HG03571 (cell line): ENCODE measurements at regions not wholly inside any gene's neighbourhood (a gene's known extent, or its start where the extent isn't known, plus 50 kb on each side); places are given as distances from the start of the nearest gene placed in this dataset.

Experiments
- ATAC-seq: cut with Tn5 transposase; IDR thresholded peaks from one replicate; pipeline ENCODE4 v1.9.1; 2021; ENCODE audit not compliant: unreplicated experiment

DNA sequence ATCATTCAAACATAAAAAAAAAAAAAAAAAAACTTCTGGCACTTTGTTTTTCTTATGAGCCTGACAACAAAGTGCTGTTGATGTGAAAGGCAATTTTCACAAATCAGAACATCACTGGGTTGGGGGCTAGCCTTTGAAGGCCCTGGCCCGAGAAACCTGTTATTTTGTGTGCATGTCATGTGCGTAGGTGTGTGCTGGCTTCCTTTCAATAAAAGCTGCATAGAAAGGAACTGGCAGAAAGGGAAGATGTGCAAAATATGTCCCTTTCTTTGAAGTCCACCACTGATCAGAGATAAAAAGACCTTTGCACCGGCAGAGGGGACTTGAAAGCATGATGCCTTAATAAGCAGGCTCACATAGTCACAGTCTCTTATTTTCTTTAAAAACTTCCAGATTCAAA, 170.8 kb upstream of the RASGEF1B start:
- no peak for ATAC-seq

DNA sequence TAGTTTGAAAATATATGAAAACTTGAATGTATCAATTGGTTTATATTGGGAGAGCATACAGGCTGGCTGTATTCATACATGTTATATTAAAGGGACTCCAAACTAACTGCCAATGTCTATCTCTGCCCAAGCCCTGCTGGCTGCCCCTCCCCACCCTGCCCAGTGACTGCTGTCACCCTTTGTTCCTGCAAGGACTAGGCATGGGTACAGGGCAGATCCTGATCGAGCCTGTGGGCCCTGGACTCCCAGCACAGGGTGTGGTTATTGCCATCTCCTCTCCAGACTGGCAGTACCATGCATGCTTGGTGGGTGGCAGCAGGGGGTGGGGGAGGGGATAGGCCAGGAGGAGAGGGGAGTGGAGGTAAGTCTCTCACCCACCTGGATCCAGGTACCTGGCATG, 167.5 kb upstream of the RASGEF1B start:
- ATAC-seq = no peak

DNA sequence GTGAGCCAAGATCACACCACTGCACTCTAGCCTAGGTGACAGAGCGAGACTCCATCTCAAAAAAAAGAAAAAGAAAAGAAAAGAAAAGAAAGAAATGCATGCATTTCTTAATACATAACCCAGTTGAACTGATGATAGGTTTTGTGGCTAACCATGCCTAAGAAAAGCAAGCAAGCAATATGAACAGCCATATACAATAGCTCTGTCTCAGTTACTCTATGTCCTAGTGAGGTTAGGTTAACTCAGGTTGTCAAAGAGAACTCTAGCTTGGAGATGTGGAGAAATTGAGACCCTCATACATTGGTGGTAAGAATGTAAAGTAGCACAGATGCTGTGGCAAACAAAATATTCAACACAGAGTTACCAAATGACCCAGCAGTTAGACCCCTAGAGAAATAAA, 167.0 kb upstream of the RASGEF1B start:
- no peak for ATAC-seq

DNA sequence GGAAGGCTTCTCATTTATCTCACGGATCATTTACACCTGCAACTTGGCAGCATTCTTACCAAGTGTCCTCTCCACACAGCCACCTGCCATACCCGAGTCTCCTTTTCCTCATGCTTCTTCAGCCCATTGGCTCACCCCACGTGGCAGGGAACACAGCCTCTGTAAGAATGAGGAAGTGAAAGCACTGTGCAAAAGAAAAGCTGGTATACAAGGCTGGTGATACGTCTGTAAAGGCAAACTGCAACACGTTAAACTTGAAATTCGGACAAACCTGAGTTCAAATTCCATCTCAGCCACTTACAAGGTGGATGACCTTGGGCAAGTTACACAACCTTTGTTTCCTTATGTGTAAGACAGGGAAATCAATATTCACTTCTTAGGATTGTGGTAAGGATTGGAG, 164.0 kb upstream of the RASGEF1B start:
- peak; percentile 95 for ATAC-seq

DNA sequence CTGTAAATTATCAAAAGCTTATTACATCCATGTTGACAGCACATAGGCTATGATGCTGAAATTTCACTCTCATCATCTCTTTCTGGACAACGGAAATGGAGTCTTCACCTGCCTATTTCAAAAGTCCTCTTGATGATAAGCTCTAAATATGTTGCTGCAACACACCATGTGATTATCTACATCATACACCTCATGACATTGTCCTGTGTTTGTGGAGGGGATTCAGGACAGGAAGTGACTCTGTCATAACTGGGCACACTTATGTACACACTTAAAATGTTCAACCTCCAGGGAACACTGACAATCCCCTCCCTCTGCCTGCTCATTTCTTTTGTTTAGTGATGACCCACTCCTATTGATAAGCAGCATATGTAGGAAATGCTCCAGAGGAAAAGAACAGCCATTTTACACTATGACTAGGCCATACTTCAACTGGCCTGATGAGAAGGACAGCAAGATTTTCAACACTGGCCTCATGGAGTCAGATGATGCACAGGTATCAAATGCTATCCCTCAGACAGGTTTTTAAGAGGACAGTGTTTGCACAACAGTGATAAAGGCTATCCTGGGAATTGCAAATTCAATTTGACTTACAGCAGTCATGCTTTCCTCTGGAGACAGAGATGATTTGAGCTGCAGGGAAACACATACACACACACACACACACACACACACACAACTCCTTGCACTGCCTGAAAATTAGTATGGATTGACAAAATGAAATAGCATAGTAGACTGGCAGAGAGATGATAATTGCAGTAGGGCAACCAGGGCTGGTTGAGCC, 163.3 kb upstream of the RASGEF1B start:
- ATAC-seq = no peak

DNA sequence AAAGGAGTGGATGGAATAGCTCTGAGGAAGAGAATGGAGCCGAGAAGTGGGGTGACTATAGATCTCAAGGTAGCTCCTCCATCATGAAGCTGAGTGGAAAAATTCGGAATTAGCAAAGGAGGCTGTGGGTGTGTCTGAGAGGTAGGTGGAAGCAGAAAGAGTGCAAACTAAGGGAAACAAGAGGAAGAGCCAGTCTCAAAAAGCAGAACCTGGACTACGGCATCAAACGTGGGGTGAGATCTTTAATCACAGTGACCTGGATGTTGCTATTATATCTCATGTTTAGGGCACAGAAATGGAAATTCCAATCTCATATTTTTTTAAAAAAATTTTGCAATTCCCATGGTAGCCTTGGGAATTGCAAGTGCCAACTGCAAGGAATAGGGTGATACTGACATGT, 162.5 kb upstream of the RASGEF1B start:
- ATAC-seq = no peak

DNA sequence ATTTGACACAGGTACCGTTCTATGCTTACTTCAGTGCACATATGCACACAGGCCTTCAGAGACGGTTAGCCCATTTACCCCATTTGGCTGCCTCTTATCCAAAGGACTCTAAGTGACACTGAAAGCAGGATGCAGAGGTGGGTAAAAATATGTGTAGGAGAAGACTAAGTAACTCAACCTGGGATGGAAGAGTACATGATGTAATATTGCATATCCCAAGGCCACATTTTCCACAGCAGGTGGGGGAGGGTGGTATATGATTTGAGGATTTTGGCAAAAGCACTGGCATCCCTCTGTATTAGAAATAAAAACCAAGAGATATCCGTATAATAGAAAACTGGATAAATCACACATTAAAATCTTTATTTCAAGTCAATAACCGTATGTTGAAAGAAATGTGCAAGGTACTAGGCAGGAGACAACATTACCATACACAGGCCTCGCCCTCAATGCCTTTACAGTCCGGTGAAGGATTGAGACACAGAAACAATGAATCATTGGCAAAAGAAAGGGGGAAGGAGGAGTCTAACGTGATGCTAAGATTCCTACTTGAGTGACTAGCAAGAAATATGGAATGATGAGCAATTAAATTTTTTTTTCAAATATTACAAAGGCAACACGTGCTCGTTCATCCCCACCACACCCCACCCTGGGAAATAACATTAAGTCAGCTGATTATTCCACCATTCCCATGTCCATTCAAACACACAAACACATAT, 161.0 kb upstream of the RASGEF1B start:
- no peak for ATAC-seq

DNA sequence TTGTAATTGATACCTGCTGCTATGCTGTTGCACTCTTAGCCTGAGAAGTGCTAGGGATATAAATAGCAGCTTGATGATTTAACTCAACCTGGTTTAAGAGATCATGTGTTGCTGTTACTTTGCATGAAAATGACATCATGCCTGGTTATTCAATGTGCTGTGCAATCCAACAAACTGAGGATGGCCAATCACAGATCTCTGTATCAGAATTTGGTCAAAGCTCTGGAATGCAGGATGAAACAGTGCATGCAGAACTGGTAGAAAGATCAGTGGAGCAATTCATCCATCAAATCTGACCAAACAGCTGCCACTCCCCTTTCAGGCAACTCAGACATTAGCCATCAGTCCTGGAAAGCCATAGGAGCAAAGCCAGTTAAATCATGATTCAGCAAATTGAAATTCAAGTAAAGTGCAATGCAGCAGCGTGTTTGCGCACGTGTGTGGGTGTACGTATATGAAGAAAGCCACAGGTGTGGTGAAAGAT, 160.3 kb upstream of the RASGEF1B start:
- ATAC-seq = no peak

DNA sequence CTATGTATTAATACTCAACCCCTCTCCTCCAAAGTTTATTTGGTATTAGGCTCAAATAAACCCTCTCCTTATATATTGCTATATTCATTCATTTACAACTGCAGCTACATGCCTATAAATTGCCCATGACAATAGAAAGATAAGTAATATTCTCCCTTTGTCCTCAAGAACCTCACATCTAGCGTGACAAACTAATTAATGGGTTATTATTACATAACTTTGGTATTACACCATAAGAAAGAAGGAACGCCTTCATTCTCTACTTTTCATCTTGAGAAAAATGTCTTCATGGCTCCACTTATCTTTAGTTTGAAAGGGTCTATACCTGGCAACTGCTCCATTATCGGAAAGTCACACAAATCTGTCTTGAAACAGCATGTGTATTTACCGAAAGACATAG, 157.7 kb upstream of the RASGEF1B start:
- no peak for ATAC-seq

DNA sequence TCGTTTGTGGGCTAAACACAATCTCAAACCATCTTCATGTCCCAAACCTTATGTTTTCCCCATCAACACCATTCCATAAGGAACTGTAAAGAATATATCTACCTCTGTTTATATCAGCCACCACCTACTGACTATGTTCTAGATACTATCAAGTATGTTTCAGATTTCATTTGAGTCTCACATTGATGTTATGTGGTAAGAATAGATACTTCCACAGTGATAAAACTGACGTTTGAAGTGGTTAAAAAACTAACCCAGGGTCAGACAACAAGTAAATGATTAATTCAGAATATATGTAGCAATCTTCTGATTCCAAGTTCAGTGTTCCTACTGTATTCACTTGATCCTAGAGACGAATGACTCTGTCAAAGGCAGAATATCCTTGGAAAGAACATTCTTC, 156.8 kb upstream of the RASGEF1B start:
- peak; percentile 43 for ATAC-seq

DNA sequence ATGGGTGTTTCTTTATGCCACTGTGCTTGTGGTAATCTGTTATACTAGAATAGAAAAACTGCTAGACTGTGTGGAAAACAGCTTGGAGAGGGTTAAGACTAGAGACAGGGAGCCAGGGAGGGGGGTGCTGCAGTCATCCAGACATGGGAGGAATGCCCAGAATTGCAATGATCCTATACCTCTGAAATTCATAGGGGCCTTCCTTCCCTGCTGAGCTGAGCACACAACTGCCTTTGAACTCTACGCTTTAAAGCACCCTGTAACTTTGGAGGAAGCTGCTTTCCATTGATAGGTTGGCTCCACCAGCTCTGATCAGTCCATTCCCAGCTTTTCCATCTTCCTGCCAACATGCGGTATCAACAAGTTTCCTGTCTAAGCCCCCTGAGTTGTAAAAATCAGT, 155.9 kb upstream of the RASGEF1B start:
- no peak for ATAC-seq

DNA sequence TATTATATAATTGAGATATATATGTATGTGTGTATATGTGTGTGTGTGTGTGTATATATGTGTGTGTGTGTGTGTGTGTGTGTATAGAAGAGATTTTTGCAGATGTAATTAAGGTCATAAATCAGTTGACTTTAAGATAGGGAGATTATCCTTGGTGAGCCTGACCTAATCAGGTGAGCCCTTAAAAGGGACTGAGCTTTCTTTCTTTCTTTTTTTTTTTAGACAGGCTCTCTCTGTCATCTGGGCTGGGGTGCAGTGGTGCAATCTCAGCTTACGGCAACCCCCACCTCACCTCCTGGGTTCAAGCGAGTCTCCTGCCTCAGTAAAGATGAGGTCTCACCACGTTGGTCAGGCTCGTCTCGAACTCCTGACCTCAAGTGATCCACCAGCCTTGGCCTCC, 155.1 kb upstream of the RASGEF1B start:
- ATAC-seq = no peak

DNA sequence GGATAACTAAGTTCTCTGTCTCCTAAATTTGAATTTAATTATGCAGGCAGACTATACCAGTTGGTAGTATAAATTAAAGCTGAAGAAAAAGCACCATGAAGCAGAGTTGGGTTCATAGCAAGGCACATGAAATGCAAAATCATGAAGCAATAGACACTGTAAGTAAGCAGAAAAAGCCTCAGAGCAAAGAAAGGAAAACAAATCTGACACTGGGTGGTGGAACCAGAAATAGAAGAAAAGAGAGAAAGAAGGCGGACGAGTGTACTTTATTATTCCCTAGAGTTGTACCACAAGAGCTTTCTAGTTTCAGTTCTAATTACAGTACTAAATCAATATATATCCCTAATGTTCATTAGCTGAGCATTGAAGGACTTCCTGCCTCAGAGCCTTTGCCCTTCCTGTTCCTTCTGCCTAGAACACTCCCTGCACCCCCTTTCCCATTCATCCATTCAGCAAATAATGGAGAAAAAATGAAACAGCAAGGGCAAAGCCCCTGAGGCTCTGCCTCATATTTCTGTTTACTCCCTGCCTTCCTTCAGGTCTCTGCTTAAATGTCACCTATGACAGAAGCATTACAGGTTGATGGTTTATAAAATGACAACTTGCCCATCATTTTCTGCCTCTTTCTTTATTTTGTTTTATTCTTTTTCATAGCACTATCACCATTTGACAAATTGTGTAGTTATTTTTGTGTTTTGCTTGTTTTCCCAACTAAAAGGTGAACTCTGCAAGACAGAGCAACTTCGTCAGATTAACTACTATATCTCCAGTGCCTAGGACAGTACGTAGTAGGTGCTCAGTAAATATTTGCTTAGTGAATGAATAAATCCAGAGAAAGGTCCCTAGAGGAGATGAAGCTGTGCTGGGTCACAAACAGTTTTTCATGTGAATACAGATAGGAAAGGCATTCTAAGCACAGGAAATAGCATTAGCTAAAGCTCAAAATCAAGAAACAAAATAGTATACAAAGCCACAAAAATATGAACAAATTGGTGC, 154.0 kb upstream of the RASGEF1B start:
- no peak for ATAC-seq

DNA sequence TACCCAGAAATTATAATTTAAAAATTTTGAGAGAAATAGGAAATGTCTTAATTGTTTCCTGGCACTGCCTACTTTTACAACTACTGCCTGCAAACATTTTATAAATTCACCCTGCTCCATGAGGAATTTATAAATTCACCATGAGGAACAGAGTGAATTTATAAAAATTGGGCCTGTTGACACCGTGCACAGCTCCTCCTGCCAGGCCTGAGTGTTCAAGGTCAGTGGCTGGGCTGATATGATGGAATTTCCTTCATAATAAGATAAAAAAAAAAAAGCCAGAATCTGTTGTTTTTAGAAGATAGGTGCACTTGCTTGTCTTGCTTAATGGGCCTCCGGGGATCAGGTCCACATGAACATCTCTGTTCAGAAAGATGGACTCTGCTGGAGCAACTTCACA, 151.7 kb upstream of the RASGEF1B start:
- ATAC-seq = no peak

DNA sequence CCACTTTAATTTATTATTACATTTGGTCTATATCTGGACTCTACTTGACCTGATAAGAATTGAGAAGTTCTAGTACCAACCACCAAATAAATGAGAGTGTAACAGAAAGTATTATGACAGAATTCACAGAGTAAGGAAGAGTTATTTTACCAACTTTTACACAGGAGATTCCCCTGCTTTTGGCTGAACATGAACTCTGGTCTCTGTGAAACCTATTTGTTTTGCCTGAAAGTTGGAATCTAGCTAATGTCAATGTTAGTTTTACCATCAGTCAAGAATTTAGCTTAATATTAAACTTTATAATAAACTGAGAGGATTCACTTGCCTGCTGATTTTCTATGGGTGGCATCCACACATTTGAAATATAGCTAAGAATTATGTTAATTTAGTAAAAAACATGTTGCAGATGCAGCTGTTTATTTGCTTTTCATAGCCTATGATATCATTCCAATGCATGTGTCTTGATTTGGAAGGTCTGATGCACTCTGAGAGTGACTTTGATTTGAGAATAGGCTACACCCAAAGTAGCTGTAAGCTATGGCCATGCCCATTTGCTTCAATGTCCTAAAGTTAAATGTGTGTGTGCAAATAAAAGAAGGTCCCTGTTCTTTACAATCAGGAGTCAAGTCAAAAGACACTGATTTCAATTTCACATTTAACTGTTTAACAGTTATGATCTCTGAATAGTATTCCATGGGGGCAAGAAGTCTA, 150.9 kb upstream of the RASGEF1B start:
- ATAC-seq = no peak

DNA sequence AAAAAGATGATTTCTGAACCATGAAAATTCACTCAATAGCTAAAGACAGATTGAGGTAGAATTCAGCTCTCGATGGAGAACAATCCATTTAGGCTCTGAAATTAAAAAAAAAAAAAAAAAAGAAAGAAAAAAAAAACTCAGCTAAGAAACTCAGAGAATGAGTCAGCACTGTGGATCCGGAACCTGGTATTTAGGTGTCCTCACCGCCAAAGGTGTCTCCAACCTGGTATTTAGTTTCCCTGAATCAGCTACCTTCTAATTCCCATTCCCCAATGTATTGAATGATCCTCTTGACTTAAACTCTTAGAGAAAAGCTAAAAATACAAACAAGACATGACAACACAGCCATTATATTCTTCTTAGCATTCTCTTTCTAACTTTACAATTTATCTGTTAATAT, 150.3 kb upstream of the RASGEF1B start:
- no peak for ATAC-seq

DNA sequence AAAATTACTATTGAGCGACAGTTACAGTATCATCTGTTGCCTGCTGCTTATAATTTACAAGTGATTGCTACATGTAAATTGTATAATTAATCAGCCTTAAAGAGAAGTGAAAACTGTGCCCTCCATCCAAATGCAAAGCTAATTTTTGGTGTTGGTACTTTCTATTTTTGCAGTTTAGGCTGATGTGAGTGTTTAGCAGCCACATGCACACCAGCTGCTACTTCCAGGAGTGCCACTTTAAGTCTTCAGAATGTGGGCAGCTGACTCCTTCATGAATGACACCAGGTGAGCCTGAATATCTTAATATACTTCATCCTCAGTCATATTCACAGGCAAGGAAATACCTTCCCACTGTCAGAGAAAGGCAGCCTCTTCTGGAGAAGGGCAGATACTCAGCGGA, 149.8 kb upstream of the RASGEF1B start:
- ATAC-seq = no peak

DNA sequence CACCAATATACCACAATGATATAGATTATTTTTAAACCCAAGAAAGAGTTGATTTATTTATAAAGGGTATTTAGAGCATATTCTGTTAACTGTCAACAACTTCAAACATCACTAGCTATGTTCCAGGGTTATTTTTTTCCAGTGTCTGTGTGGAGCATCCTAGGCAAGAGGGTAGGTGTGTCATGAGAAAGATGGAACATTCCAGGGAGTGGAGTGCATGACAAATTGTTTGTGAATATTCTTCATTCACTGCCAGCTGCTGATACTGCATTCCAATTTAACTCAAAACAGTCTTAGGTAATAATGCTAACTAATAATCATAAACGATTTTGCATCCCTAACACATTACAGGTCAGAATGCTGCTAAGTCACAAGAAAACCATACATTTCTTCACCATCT, 148.7 kb upstream of the RASGEF1B start:
- ATAC-seq = no peak

DNA sequence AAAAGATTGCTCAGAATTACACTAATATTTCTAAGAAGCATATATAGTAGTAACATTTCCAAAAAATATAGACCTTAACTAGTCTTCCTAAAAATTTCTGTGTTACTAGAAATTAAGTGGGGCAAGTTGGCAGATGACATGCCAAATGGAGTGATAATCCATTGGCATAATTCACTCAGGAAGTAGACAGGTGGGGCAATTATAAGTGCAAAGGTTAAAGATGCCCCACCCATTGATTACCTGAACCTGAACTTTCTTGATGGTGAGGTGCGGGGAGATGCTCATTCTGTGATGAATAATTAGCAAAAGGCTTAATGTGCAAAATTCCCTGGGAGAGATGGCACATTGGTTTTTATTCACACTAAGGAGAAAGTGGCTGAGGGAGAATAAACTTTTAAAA, 145.8 kb upstream of the RASGEF1B start:
- no peak for ATAC-seq

DNA sequence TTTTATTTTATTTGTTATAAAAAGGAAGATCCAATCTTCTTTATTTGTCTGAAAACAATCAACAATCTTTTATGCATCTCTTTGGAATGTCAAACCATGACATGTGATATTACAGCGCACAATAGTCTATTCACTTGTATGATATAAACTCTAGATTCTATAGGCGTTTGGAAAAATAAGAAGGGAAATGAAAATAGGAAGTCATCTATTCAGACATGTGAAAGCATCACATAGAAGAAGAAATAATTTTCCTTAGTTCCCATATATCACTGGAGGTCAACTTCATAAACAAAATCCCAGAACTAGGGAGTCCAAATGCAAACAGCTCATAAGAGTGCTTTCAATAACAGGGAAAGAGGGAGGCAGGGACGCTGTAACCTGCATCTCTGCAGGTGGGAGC, 139.5 kb upstream of the RASGEF1B start:
- no peak for ATAC-seq

DNA sequence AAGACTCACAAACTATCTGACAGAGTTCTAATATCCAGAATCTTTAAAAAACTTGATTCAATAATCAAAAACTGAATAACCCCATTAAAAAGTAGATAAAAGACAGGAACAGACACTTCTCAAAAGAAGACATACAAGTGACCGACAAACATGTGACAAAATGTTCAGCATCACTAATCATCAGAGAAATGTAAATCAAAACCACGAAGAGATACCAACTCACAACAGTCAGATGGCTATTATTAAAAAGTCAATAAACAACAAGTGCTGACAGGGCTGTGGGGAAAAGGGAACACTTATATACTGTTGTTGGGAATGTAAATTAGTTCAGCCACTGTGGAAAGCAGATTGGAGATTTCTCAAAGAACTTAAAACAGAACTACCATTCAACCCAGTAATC, 138.1 kb upstream of the RASGEF1B start:
- ATAC-seq = no peak
